ENCODE measurements at regions not wholly inside any gene's neighbourhood (a gene's known extent, or its start where the extent isn't known, plus 50 kb on each side); places are given as distances from the start of the nearest gene placed in this dataset.

GRCh38 chr12:76241371-76241770 is 106.8 kb downstream of the BBS10 start:
- TF ChIP-seq CTCF (IDR thresholded peaks at IDR 0.05) (no peak), POLR2A (IDR thresholded peaks at IDR 0.05) (no peak)

Data from uterus (tissue), 2 donors.